Stimulated activated CD8-positive, alpha-beta memory T cell treated with anti-CD3 and anti-CD28 coated beads, Interleukin-7, amount 100 ng/mL, for 48 hours (primary cell): ENCODE measurements at regions not wholly inside any gene's neighbourhood (a gene's known extent, or its start where the extent isn't known, plus 50 kb on each side); places are given as distances from the start of the nearest gene placed in this dataset.
"Not testable (repeated sequence)": the region's sequence is repeated elsewhere in the genome, so short reads cannot be mapped to it uniquely, and the experiment has no call there.

Experiments used
- DNase-seq, 2 donors: peaks; one replicate each; pipeline ENCODE4 v3.0.0-alpha.2; 2020; ENCODE audit warnings: low read depth in 1 of 2; ENCODE audit errors: extremely low read depth in 1 of 2

DNA sequence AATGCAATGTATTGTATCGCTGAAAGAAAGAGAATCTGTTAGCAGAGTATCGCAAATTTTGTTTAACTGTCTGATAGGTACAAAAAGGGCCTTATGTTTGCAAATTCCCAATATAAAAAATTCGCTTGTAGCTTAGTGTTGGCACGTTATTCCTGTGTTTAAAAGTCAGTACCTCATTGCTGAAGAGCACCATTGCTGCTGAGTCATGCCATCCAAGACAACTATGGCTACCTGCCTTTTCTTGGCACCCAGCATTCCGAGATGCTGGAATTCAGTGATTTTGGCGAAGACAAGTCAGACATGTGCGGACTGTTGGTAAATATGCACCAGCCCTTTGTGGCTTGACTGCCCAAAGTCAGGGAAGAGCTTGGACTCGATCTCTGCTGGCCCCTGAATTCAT, 149.5 kb upstream of the EEA1 start:
- DNase-seq: no peak

GRCh38 chr12:93079271-93079670, 150.2 kb upstream of the EEA1 start:
- DNase-seq: no peak

GRCh38 chr12:93079976-93080375, 150.9 kb upstream of the EEA1 start:
- no peak for DNase-seq

- no peak for DNase-seq
Observed at GRCh38 chr12:93080452-93080851, 151.4 kb upstream of the EEA1 start.

DNA sequence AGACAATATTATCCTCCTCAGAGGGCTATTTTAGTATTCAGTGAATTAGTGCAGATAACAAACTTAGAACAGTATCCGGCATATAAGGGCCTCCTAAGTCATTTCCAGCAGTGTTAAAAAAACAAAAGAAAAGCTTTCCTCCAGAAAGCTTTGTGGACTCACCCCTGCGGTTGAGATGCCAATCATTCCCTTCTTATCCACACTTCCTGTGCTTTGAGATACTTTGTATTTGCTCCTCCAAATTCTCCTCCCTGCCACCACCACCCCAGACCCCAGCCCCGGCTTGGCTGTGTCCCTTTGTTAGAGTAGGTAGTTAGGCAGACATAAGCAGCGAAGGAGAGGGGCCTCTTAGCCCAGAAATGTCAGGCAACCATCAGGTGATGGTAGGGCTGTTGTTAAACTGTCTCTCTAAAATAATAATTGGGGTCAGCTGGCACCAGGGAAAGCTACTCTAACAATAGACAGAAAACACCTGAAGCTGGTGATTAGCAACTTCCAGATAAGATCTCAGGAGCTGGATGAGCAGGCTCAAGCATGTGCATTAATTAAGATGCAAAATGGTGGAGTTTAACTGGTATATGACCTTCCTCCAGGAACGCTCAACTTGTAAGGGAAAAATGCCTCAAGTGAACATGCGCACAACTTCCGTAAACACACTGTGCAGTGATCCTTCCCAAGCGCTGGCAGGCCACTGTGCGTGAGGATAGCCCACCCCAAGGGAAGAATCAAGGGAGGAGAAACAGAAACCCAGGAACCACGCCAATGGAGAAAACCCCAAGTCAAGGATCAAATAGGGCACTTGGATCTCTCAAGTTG, 152.1 kb upstream of the EEA1 start:
- DNase-seq: no peak

GRCh38 chr12:93081810-93082165, 152.7 kb upstream of the EEA1 start:
- no peak for DNase-seq

- no peak for DNase-seq
Observed at GRCh38 chr12:93085383-93086287, 156.5 kb upstream of the EEA1 start.

GRCh38 chr12:93086288-93086727, 157.2 kb upstream of the EEA1 start:
- DNase-seq: no peak

GRCh38 chr12:93087840-93088610, 158.9 kb upstream of the EEA1 start:
- DNase-seq: no peak

DNA sequence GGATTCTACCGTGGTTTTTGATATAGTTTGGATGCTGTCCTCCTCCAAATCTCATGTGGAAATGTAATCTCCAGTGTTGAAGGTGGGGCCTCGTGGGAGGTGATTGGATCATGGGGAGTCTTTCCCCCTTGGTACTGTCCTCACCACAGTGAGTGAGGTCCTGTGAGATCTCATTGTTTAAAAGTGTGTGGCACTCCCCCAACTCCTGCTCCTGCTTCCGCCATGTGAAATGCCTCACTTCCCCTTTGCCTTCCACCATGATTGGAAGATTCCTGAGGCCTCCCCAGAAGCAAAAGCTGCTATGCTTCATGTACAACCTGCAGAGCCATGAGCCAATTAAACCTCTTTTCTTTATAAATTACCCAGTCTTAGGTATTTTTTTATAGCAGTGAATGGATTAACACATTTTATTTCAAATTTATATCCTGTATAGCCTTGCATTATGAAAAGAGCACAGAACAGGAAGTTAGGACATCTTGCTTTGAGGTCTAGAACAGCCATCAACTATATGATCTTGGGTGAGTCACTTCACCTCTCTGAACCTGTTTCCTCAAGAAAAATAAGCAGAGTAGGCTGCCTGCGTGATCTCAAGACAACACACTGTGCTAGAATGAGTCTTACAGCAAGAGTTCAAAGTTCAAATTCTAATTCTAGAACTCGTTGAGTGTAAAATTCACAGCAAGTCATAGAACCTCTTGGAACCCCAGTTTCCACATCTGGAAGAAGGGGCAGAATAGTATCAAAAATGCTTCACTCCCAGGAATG, 160.9 kb upstream of the EEA1 start:
- no peak for DNase-seq

DNA sequence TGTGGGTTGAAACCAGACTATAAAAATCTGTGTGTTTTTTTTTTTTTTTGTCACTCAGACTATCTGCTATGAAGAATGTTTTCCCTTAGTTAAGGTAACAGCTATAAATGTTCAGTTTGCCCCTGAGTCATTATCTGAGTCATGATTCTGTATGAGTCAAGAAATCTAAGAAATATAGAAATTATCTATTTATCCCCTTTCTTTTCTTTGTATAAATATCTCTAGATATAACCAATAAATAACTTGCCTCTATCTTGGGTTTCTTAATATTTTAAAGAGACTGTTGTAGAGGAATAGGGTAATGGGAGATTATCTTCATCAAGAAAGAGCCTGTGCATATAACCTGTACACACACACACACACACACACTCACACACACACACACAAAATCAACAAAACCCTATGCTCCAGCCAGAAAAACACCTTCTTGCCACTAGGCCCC, 161.7 kb upstream of the EEA1 start:
- no peak for DNase-seq

- no peak for DNase-seq
Observed at GRCh38 chr12:93091886-93092648, 163.0 kb upstream of the EEA1 start.

DNA sequence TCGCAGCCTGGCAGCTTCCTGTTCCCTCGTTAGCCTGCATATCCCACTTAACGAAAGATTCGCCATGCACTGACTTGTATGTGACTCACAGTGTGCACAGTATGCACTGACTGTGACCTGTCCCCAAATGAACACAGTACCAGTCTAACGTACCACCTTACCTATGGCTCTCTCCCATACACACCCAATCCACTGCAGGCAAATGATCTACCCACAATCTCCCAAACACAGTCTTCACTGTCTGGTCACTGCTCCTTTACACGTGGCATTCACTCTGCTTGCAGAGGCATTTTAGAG, 163.5 kb upstream of the EEA1 start:
- DNase-seq: no peak

DNA sequence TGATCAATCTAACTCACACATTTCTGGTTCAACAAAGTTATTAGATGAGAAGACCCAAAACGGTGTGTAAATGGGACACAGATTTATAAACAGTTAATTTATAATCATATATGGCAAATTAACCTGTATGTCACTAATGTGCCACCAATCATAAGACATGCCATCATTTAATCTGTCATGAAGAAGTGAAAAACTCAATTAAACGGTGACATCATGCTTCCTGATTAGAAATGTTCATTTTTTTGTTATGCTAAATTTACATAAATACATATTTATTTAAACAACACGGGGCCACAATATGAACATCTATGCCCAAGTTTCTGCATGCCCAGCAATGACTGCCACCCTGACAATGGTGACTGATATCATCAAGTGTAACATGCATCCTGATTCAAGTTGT, 164.1 kb upstream of the EEA1 start:
- no peak for DNase-seq

- DNase-seq: not testable (repeated sequence)
Observed at GRCh38 chr12:93094222-93094621, 165.1 kb upstream of the EEA1 start.

- DNase-seq: peak in 1 of 2 donors; percentile 5
Observed at GRCh38 chr12:93094988-93095737, 166.1 kb upstream of the EEA1 start.

DNA sequence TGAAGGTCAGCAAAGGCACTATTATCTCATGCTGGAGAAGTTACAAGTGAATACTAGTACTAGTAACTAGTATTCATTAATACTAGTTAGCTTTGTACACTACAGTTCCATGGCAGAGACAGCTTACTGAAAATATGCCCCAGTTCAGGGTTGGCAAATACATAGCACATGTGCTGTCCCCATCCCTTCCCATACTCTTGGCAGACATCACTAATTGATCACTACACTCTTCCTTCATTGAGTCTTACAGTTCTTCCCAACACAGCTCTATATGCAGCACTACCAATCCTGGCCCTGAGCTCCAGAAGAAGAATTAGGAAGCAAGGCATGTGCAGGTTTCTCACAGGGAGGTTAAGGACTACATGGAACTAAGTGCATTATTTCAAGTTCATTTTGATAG, 168.3 kb upstream of the EEA1 start:
- DNase-seq: no peak

DNA sequence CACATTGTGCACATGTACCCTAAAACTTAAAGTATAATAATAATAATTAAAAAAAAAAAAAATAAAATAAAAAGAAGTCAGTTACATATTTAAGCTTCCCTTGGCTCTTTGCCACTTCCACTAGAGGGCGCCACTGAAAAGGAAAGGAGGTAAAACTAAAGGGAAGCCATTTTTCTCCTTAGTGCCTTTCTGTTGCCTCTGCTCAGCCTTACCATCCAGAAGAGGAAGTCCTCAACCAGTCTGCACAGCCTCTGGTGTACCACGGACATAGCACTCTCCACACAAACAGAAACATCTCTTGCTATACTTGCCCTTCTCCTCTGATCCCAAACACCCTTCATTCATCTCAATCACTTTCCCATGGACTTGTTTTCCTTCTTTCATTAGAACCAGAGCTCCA, 169.0 kb upstream of the EEA1 start:
- DNase-seq: peak in 1 of 2 donors; percentile 37

GRCh38 chr12:93099792-93100191, 170.7 kb upstream of the EEA1 start:
- DNase-seq: no peak
